ENCODE measurements at regions not wholly inside any gene's neighbourhood (a gene's known extent, or its start where the extent isn't known, plus 50 kb on each side); places are given as distances from the start of the nearest gene placed in this dataset.
"Not testable (repeated sequence)": the region's sequence is repeated elsewhere in the genome, so short reads cannot be mapped to it uniquely, and the experiment has no call there.

GRCh38 chr12:46711756-46712155, 114.0 kb downstream of the SLC38A4 start:
- DNase-seq = peak; percentile 73

GRCh38 chr12:46710125-46710743, 115.6 kb downstream of the SLC38A4 start:
- no peak for DNase-seq

GRCh38 chr12:46702581-46703344, 123.0 kb downstream of the SLC38A4 start:
- DNase-seq = peak; percentile 65

GRCh38 chr12:46701356-46701755, 124.4 kb downstream of the SLC38A4 start:
- DNase-seq = no peak

- DNase-seq = no peak
These were observed 125.8 kb downstream of the SLC38A4 start for GRCh38 chr12:46699986-46700385.

GRCh38 chr12:46698003-46698402, 127.8 kb downstream of the SLC38A4 start:
- DNase-seq = no peak

- no peak for DNase-seq
These were observed 132.3 kb downstream of the SLC38A4 start for GRCh38 chr12:46693518-46693917.

- no peak for DNase-seq
These were observed 132.8 kb downstream of the SLC38A4 start for GRCh38 chr12:46693034-46693433.

GRCh38 chr12:46692606-46693005, 133.2 kb downstream of the SLC38A4 start:
- no peak for DNase-seq

GRCh38 chr12:46686267-46686942, 139.4 kb downstream of the SLC38A4 start:
- peak; percentile 12 for DNase-seq

- DNase-seq = not testable (repeated sequence)
These were observed 141.6 kb downstream of the SLC38A4 start for GRCh38 chr12:46684243-46684642.

GRCh38 chr12:46682148-46682547, 143.6 kb downstream of the SLC38A4 start:
- DNase-seq = no peak

GRCh38 chr12:46680506-46680905, 145.3 kb downstream of the SLC38A4 start:
- DNase-seq = no peak

- no peak for DNase-seq
These were observed 146.0 kb downstream of the SLC38A4 start for GRCh38 chr12:46679754-46680153.

- no peak for DNase-seq
These were observed 147.4 kb downstream of the SLC38A4 start for GRCh38 chr12:46678426-46678825.

- DNase-seq = peak; percentile 50
These were observed 148.0 kb downstream of the SLC38A4 start for GRCh38 chr12:46677749-46678148.

- DNase-seq = no peak
These were observed 148.8 kb downstream of the SLC38A4 start for GRCh38 chr12:46676797-46677520.

- DNase-seq = no peak
These were observed 149.4 kb downstream of the SLC38A4 start for GRCh38 chr12:46676396-46676795.

GRCh38 chr12:46675736-46676135, 150.1 kb downstream of the SLC38A4 start:
- peak; percentile 61 for DNase-seq

- DNase-seq = no peak
These were observed 151.0 kb downstream of the SLC38A4 start for GRCh38 chr12:46674800-46675199.

GRCh38 chr12:46674129-46674528, 151.7 kb downstream of the SLC38A4 start:
- no peak for DNase-seq

GRCh38 chr12:46671102-46671501, 154.7 kb downstream of the SLC38A4 start:
- no peak for DNase-seq

GRCh38 chr12:46670636-46671035, 155.2 kb downstream of the SLC38A4 start:
- DNase-seq = no peak
